ENCODE measurements at regions not wholly inside any gene's neighbourhood (a gene's known extent, or its start where the extent isn't known, plus 50 kb on each side); places are given as distances from the start of the nearest gene placed in this dataset.

GRCh38 chr2:128474036-128474955, 155.6 kb upstream of the HS6ST1 start:
- no peak for DNase-seq

- DNase-seq, result no peak
Measured at GRCh38 chr2:128474962-128475361, 156.3 kb upstream of the HS6ST1 start.

- DNase-seq, result no peak
Measured at GRCh38 chr2:128475427-128476211, 157.0 kb upstream of the HS6ST1 start.

GRCh38 chr2:128477026-128477820, 158.6 kb upstream of the HS6ST1 start:
- DNase-seq, result no peak

- no peak for DNase-seq
Measured at GRCh38 chr2:128477891-128478290, 159.2 kb upstream of the HS6ST1 start.

- DNase-seq, result no peak
Measured at GRCh38 chr2:128485761-128486639, 167.3 kb upstream of the HS6ST1 start.

GRCh38 chr2:128486640-128487375, 168.1 kb upstream of the HS6ST1 start:
- DNase-seq, result no peak

- DNase-seq, result no peak
Measured at GRCh38 chr2:128487650-128488387, 169.2 kb upstream of the HS6ST1 start.

GRCh38 chr2:128488434-128488833, 169.8 kb upstream of the HS6ST1 start:
- no peak for DNase-seq

GRCh38 chr2:128489526-128490273, 171.0 kb upstream of the HS6ST1 start:
- no peak for DNase-seq

GRCh38 chr2:128490321-128490720, 171.7 kb upstream of the HS6ST1 start:
- DNase-seq, result no peak

GRCh38 chr2:128490881-128491691, 172.4 kb upstream of the HS6ST1 start:
- no peak for DNase-seq

- no peak for DNase-seq
Measured at GRCh38 chr2:128491692-128492244, 173.1 kb upstream of the HS6ST1 start.

- DNase-seq, result no peak
Measured at GRCh38 chr2:128492966-128493811, 174.5 kb upstream of the HS6ST1 start.

GRCh38 chr2:128493880-128494279, 175.2 kb upstream of the HS6ST1 start:
- DNase-seq, result no peak

GRCh38 chr2:128494307-128494639, 175.6 kb upstream of the HS6ST1 start:
- no peak for DNase-seq

GRCh38 chr2:128494640-128495321, 176.1 kb upstream of the HS6ST1 start:
- DNase-seq, result no peak

All from HCEC 1CT (cell line).